ENCODE measurements at regions not wholly inside any gene's neighbourhood (a gene's known extent, or its start where the extent isn't known, plus 50 kb on each side); places are given as distances from the start of the nearest gene placed in this dataset.

DNA sequence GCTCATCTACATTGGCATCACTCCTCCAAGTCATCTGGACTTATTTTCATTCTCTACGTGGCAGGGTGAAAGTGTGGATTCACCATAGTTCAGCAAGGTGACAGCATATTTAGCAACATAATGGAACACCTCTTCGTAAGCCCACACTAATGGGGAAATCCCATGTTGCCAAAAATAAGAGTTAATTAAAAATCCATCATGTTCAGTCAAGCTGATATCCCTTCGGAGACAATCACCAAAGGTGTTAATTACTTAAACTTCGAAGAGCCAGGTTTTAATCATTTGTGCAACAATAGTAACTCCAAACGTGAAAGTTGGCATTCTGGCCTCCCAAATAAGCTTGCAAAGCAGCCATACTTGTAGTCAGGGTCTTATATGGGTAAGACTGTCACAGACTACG lies 242.9 kb downstream of the NSG2 start:
- TF ChIP-seq CTCF (IDR thresholded peaks at IDR 0.05) (no peak), POLR2A (IDR thresholded peaks at IDR 0.05) (no peak)

Data from body of pancreas (tissue), 4 donors.